Sigmoid colon (tissue), 6 donors: ENCODE measurements at regions not wholly inside any gene's neighbourhood (a gene's known extent, or its start where the extent isn't known, plus 50 kb on each side); places are given as distances from the start of the nearest gene placed in this dataset.
"Not testable (repeated sequence)": the region's sequence is repeated elsewhere in the genome, so short reads cannot be mapped to it uniquely, and the experiment has no call there.

Experiments
- DNase-seq: peaks from one replicate; pipeline ENCODE4 v3.0.0-alpha.2; 2019
- H3K27ac ChIP-seq, 4 donors: fragments of 200-600 bp; sonication (generic); one replicate each; pipeline ENCODE4 v1.5.1; 2016 to 2019; ENCODE audit warnings: mild to moderate bottlenecking in 1 of 4
- H3K27me3 ChIP-seq, 3 donors: fragments of 200-600 bp; sonication (generic); one replicate each; pipeline ENCODE4 v1.5.1; 2019; ENCODE audit warnings: mild to moderate bottlenecking in 1 of 3
- H3K36me3 ChIP-seq, 4 donors: fragments of 200-600 bp; sonication (generic); one replicate each; pipeline ENCODE4 v1.5.1; 2016 to 2019
- H3K4me1 ChIP-seq, 4 donors: fragments of 200-600 bp; sonication (generic); one replicate each; pipeline ENCODE4 v1.5.1; 2017 to 2019
- H3K4me3 ChIP-seq, 4 donors: fragments of 200-600 bp; sonication (generic); one replicate each; pipeline ENCODE4 v1.5.1; 2017 to 2019; ENCODE audit warnings: mild to moderate bottlenecking in 2 of 4, moderate library complexity in 1 of 4
- H3K9me3 ChIP-seq, 4 donors: fragments of 200-600 bp in 3 of 4; sonication (generic) in 3 of 4; one replicate each; pipeline versions ENCODE4 v1.5.1 to v1.6.1; 2013 to 2019
- EP300 ChIP-seq, 4 donors: sonication (generic); formaldehyde crosslinking; IDR thresholded peaks; one replicate each; pipeline ENCODE4 v1.6.1; 2017; ENCODE audit warnings: antibody characterized with exemption in 4 of 4
- POLR2A ChIP-seq, 2 donors: fragments of 450-650 bp; IDR thresholded peaks; one replicate each; pipeline ENCODE4 v1.6.1; 2016; ENCODE audit warnings: antibody characterized with exemption in 2 of 2, mild to moderate bottlenecking in 2 of 2, moderate library complexity in 2 of 2
- POLR2AphosphoS5 ChIP-seq, 4 donors: sonication (generic); formaldehyde crosslinking; IDR thresholded peaks; one replicate each; pipeline ENCODE4 v1.6.1; 2017; ENCODE audit warnings: antibody characterized with exemption in 4 of 4
- WGBS, 2 donors: extraction: QIAGEN DNeasy Blood & Tissue Kit; methylation state at CpG; one replicate each; pipeline ENCODE4 v1.1.7; 2013; 5-methylcytosine and 5-hydroxymethylcytosine counted together
- intact Hi-C: fragments of 100-400 bp; cut with DNase I; formaldehyde crosslinking; loops from one replicate; pipeline ENCODE4 v1.15.1; 2023
- TF ChIP-seq, protein P1 (sequence below), 4 experiments: fragments of 450-650 bp in 3 of 4; fragments of 200-600 bp in 1 of 4; IDR thresholded peaks; one replicate each; pipeline ENCODE4 v1.5.1; 2016 to 2019; ENCODE audit warnings: antibody characterized with exemption in 4 of 4, mild to moderate bottlenecking in 3 of 4, moderate library complexity in 2 of 4
- donor health status: healthy with polysubstance abuse.
- donor health status: healthy.

- intact Hi-C loops = no loop called here
- no peak for DNase-seq
- Histone ChIP-seq H3K27ac (no peak overlapping the region), H3K36me3 (no peaks in the 10 kb centered on the region), H3K4me3 (no peak overlapping the region), H3K4me1 (no peaks in the 10 kb centered on the region), H3K9me3 (no peaks in the 10 kb centered on the region), H3K27me3 (no peaks in the 10 kb centered on the region)
- TF ChIP-seq POLR2AphosphoS5 (IDR thresholded peaks at IDR 0.05) = no peak
- WGBS, 2 donors = 75 to 85% methylated on average over 16 of the region's 16 CpGs
These were observed 94.6 kb downstream of the EN1 start for GRCh38 chr2:118752762-118753429.

DNA sequence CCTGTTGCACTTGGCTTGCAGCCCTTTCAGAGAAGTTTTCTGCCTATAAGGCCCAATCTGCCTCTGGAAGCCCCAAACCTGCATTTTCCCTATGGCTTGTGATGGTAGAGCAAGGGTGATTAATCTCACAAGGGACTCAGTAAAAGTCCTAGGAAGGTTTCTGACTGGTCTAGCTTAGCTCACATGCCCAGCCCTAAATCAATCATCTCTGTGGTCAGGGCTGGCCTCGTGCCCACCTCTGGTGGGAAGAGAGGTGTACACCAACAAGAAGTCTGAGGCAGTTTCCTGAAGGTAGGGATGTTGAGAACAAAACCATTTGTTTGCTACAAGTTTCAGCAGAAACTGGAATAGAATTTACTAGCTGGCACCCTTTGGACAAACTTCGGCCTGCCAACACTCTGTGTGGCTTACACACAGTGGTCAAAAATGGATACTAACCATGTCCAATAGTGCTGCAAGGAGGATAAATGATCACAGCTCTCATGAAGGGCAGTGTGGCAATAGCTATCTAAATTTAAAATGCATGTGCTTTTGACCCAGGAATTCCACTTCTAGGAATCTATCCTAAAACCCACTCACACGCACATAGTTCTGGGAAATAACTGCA lies 96.4 kb downstream of the EN1 start:
- H3K4me3 ChIP-seq = no peak overlapping the region
- no peaks in the 10 kb centered on the region for H3K36me3 ChIP-seq
- H3K27me3 ChIP-seq = no peaks in the 10 kb centered on the region
- TF ChIP-seq POLR2AphosphoS5 (IDR thresholded peaks at IDR 0.05) (no peak), POLR2A (IDR thresholded peaks at IDR 0.05) (no peak), EP300 (IDR thresholded peaks at IDR 0.05) (no peak)
- TF ChIP-seq, protein P1, sequence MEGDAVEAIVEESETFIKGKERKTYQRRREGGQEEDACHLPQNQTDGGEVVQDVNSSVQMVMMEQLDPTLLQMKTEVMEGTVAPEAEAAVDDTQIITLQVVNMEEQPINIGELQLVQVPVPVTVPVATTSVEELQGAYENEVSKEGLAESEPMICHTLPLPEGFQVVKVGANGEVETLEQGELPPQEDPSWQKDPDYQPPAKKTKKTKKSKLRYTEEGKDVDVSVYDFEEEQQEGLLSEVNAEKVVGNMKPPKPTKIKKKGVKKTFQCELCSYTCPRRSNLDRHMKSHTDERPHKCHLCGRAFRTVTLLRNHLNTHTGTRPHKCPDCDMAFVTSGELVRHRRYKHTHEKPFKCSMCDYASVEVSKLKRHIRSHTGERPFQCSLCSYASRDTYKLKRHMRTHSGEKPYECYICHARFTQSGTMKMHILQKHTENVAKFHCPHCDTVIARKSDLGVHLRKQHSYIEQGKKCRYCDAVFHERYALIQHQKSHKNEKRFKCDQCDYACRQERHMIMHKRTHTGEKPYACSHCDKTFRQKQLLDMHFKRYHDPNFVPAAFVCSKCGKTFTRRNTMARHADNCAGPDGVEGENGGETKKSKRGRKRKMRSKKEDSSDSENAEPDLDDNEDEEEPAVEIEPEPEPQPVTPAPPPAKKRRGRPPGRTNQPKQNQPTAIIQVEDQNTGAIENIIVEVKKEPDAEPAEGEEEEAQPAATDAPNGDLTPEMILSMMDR (IDR thresholded peaks at IDR 0.05) = no peak
- intact Hi-C loops = no loop called here
- no peak overlapping the region for H3K27ac ChIP-seq
- no peaks in the 10 kb centered on the region for H3K9me3 ChIP-seq
- H3K4me1 ChIP-seq = no peaks in the 10 kb centered on the region
- WGBS, 2 donors = 74 to 76% methylated on average over 3 of the region's 3 CpGs
- DNase-seq = no peak

GRCh38 chr2:118748245-118748885 lies 99.1 kb downstream of the EN1 start:
- Histone ChIP-seq H3K4me1 (no peaks in the 10 kb centered on the region), H3K4me3 (no peak overlapping the region), H3K36me3 (no peaks in the 10 kb centered on the region), H3K9me3 (peaks cover 0 to 3% (median 0%) of the 10 kb centered on the region in 4 donors), H3K27ac (no peak overlapping the region), H3K27me3 (no peaks in the 10 kb centered on the region)
- TF ChIP-seq POLR2A (IDR thresholded peaks at IDR 0.05) = no peak
- no peak for TF ChIP-seq EP300 (IDR thresholded peaks at IDR 0.05)
- TF ChIP-seq, protein P1 (IDR thresholded peaks at IDR 0.05) = no peak
- TF ChIP-seq POLR2AphosphoS5 (IDR thresholded peaks at IDR 0.05) = no peak
- intact Hi-C loops = no loop called here
- no peak for DNase-seq
- WGBS, 2 donors = 68 to 79% methylated on average over 3 of the region's 3 CpGs

GRCh38 chr2:118747637-118748036 lies 99.8 kb downstream of the EN1 start:
- intact Hi-C loops = no loop called here
- no peaks in the 10 kb centered on the region for H3K27me3 ChIP-seq
- H3K4me3 ChIP-seq = no peak overlapping the region
- TF ChIP-seq EP300 (IDR thresholded peaks at IDR 0.05) = no peak
- no peak for TF ChIP-seq POLR2A (IDR thresholded peaks at IDR 0.05)
- TF ChIP-seq, protein P1 (IDR thresholded peaks at IDR 0.05) = no peak
- TF ChIP-seq POLR2AphosphoS5 (IDR thresholded peaks at IDR 0.05) = no peak
- no peak overlapping the region for H3K27ac ChIP-seq
- H3K4me1 ChIP-seq = no peaks in the 10 kb centered on the region
- DNase-seq = no peak
- H3K9me3 ChIP-seq = peaks cover 0 to 3% (median 0%) of the 10 kb centered on the region in 4 donors
- no peaks in the 10 kb centered on the region for H3K36me3 ChIP-seq

DNA sequence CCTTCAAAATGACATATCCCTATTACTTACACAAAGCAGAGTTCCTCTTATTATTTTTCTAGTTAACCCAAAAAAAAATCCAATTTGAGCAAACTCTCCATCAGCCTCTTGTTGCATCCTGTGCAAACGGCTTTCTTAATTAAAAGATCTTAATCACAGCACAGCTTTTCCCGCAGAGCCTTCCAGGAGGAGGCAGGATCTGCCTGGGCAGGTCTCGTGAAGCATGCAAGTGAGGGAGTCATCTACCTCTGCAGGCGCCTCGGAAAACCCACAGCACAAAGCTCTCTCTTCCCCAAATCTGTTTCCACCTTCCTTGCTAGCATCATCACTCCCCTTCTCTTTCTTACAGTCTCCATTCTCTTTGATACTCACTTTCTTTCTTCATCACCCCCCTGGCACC lies 100.4 kb downstream of the EN1 start:
- Histone ChIP-seq H3K27me3 (no peaks in the 10 kb centered on the region), H3K9me3 (peaks cover 0 to 3% (median 0%) of the 10 kb centered on the region in 4 donors), H3K4me1 (no peaks in the 10 kb centered on the region), H3K27ac (no peak overlapping the region), H3K4me3 (no peak overlapping the region), H3K36me3 (no peaks in the 10 kb centered on the region)
- DNase-seq = no peak
- TF ChIP-seq POLR2AphosphoS5 (IDR thresholded peaks at IDR 0.05) (no peak), EP300 (IDR thresholded peaks at IDR 0.05) (no peak), POLR2A (IDR thresholded peaks at IDR 0.05) (no peak)
- TF ChIP-seq, protein P1 (IDR thresholded peaks at IDR 0.05) = no peak
- intact Hi-C loops = no loop called here
- 80 to 82% methylated on average over 5 of the region's 5 CpGs for WGBS, 2 donors

- H3K9me3 ChIP-seq, intact Hi-C loops, H3K36me3 ChIP-seq, H3K4me1 ChIP-seq, H3K27ac ChIP-seq, H3K27me3 ChIP-seq, DNase-seq, H3K4me3 ChIP-seq: not testable (repeated sequence)
- WGBS, 2 donors = 78 to 86% methylated on average over 3 of the region's 3 CpGs
These were observed 102.7 kb downstream of the EN1 start for GRCh38 chr2:118744682-118745181.
